Colonic mucosa (tissue), 4 donors: ENCODE measurements at regions not wholly inside any gene's neighbourhood (a gene's known extent, or its start where the extent isn't known, plus 50 kb on each side); places are given as distances from the start of the nearest gene placed in this dataset.
A peak's percentile ranks its signal among the peaks of the same experiment; 100 is the strongest.

Experiments
- DNase-seq: peaks from one replicate; pipeline ENCODE4 v3.0.0-alpha.2; 2020
- H3K27ac ChIP-seq: fragments of 200-600 bp; one replicate; pipeline ENCODE4 v1.8.0; 2021
- H3K27me3 ChIP-seq: fragments of 200-600 bp; one replicate; pipeline ENCODE4 v1.8.0; 2021
- H3K36me3 ChIP-seq: fragments of 200-600 bp; one replicate; pipeline ENCODE4 v1.8.0; 2021
- H3K4me1 ChIP-seq: fragments of 200-600 bp; one replicate; pipeline ENCODE4 v1.8.0; 2021; ENCODE audit warnings: mild to moderate bottlenecking
- H3K4me3 ChIP-seq: fragments of 200-600 bp; one replicate; pipeline ENCODE4 v1.8.0; 2021
- H3K9ac ChIP-seq, 2 donors: one replicate each; pipeline ENCODE4 v1.7.0; 2013; ENCODE audit warnings: control low read depth in 2 of 2, low read depth in 2 of 2, low read length in 2 of 2
- H3K9me3 ChIP-seq: fragments of 200-600 bp; one replicate; pipeline ENCODE4 v1.8.0; 2021
- CTCF ChIP-seq: fragments of 200-600 bp; IDR thresholded peaks from one replicate; pipeline ENCODE4 v1.8.0; 2022; ENCODE audit warnings: antibody characterized with exemption, mild to moderate bottlenecking
- intact Hi-C: fragments of 100-400 bp; cut with DNase I; formaldehyde crosslinking; loops from one replicate; pipeline ENCODE4 v1.14.1; 2022
- donor health status: healthy.
- donor health status: DM: no; HTN: no; CAD: no.
- donor health status: DM: no; HTN: no; CAD: no.

GRCh38 chr5:90134892-90135291 is 274.7 kb downstream of the CETN3 start:
- DNase-seq, result peak; percentile 24
- H3K36me3 ChIP-seq, result no peaks in the 10 kb centered on the region
- no peak overlapping the region for H3K9ac ChIP-seq
- no peaks in the 10 kb centered on the region for H3K9me3 ChIP-seq
- H3K4me1 ChIP-seq, result no peaks in the 10 kb centered on the region
- no peaks in the 10 kb centered on the region for H3K27me3 ChIP-seq
- no peak overlapping the region for H3K4me3 ChIP-seq
- no peak overlapping the region for H3K27ac ChIP-seq
- no peak for TF ChIP-seq CTCF
- intact Hi-C loops, result loop anchor here (2.0 kb wide), 1 partner anchor 130 kb away; no protein-coding TSS in a partner anchor

GRCh38 chr5:90134381-90134780 is 275.2 kb downstream of the CETN3 start:
- intact Hi-C loops, result loop anchor here (2.0 kb wide), 1 partner anchor 130 kb away; no protein-coding TSS in a partner anchor
- no peak for TF ChIP-seq CTCF
- Histone ChIP-seq H3K9me3 (no peaks in the 10 kb centered on the region), H3K9ac (no peak overlapping the region), H3K36me3 (no peaks in the 10 kb centered on the region), H3K27me3 (no peaks in the 10 kb centered on the region), H3K27ac (no peak overlapping the region), H3K4me3 (no peak overlapping the region), H3K4me1 (no peaks in the 10 kb centered on the region)
- no peak for DNase-seq

- no peaks in the 10 kb centered on the region for H3K27me3 ChIP-seq
- TF ChIP-seq CTCF, result no peak
- no peak overlapping the region for H3K4me3 ChIP-seq
- H3K27ac ChIP-seq, result no peak overlapping the region
- H3K9ac ChIP-seq, result no peak overlapping the region
- no peaks in the 10 kb centered on the region for H3K36me3 ChIP-seq
- no peaks in the 10 kb centered on the region for H3K9me3 ChIP-seq
- no peaks in the 10 kb centered on the region for H3K4me1 ChIP-seq
- no peak for DNase-seq
- intact Hi-C loops, result loop anchor here (2.0 kb wide), 1 partner anchor 131 kb away; no protein-coding TSS in a partner anchor
These were observed 275.6 kb downstream of the CETN3 start for GRCh38 chr5:90133941-90134340.

GRCh38 chr5:90131383-90132133 is 278.0 kb downstream of the CETN3 start:
- Histone ChIP-seq H3K4me1 (no peaks in the 10 kb centered on the region), H3K9me3 (no peaks in the 10 kb centered on the region), H3K27ac (no peak overlapping the region), H3K4me3 (no peak overlapping the region), H3K27me3 (no peaks in the 10 kb centered on the region), H3K36me3 (no peaks in the 10 kb centered on the region), H3K9ac (no peak overlapping the region)
- intact Hi-C loops, result no loop called here
- TF ChIP-seq CTCF, result no peak
- no peak for DNase-seq

GRCh38 chr5:90128551-90128950 is 281.0 kb downstream of the CETN3 start:
- Histone ChIP-seq H3K9ac (no peak overlapping the region), H3K4me3 (no peak overlapping the region), H3K27me3 (no peaks in the 10 kb centered on the region), H3K9me3 (no peaks in the 10 kb centered on the region), H3K27ac (no peak overlapping the region), H3K4me1 (no peaks in the 10 kb centered on the region), H3K36me3 (no peaks in the 10 kb centered on the region)
- DNase-seq, result no peak
- intact Hi-C loops, result no loop called here
- no peak for TF ChIP-seq CTCF
